ENCODE measurements at regions not wholly inside any gene's neighbourhood (a gene's known extent, or its start where the extent isn't known, plus 50 kb on each side); places are given as distances from the start of the nearest gene placed in this dataset.

DNA sequence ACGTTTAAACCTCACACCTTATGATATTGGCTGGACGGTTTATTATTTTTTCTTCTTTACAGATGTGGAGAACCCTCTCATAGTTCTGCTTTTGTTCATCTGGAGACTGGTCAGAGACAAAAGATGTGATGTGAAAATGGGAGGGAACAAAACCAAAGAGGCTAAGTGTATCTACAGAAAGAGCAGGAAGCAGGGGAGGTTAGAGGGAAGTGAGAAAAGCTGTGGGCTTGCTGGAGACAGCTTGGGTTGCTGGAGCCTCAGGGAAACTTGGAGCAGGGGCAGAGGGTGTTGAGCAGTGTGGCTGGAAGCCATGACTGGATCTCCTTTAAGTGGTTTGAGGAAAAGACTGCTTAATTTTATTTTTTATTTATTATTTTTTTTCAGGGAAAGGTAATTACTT is 79.0 kb upstream of the SNX19 start:
- TF ChIP-seq, protein P1, sequence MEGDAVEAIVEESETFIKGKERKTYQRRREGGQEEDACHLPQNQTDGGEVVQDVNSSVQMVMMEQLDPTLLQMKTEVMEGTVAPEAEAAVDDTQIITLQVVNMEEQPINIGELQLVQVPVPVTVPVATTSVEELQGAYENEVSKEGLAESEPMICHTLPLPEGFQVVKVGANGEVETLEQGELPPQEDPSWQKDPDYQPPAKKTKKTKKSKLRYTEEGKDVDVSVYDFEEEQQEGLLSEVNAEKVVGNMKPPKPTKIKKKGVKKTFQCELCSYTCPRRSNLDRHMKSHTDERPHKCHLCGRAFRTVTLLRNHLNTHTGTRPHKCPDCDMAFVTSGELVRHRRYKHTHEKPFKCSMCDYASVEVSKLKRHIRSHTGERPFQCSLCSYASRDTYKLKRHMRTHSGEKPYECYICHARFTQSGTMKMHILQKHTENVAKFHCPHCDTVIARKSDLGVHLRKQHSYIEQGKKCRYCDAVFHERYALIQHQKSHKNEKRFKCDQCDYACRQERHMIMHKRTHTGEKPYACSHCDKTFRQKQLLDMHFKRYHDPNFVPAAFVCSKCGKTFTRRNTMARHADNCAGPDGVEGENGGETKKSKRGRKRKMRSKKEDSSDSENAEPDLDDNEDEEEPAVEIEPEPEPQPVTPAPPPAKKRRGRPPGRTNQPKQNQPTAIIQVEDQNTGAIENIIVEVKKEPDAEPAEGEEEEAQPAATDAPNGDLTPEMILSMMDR (IDR thresholded peaks at IDR 0.05; ENCODE audit: poor library complexity): no peak
- TF ChIP-seq EZH2phosphoT487 (IDR thresholded peaks at IDR 0.05; ENCODE audit: low read depth, severe bottlenecking, unreplicated experiment): no peak

All from hepatocyte (in vitro differentiated cells).